GM21526 (cell line): ENCODE measurements at regions not wholly inside any gene's neighbourhood (a gene's known extent, or its start where the extent isn't known, plus 50 kb on each side); places are given as distances from the start of the nearest gene placed in this dataset.
"Not testable (repeated sequence)": the region's sequence is repeated elsewhere in the genome, so short reads cannot be mapped to it uniquely, and the experiment has no call there.

Source experiments
- ATAC-seq: cut with Tn5 transposase; IDR thresholded peaks from one replicate; pipeline ENCODE4 v1.9.1; 2021; ENCODE audit warnings: moderate library complexity; ENCODE audit not compliant: unreplicated experiment, low FRiP score

DNA sequence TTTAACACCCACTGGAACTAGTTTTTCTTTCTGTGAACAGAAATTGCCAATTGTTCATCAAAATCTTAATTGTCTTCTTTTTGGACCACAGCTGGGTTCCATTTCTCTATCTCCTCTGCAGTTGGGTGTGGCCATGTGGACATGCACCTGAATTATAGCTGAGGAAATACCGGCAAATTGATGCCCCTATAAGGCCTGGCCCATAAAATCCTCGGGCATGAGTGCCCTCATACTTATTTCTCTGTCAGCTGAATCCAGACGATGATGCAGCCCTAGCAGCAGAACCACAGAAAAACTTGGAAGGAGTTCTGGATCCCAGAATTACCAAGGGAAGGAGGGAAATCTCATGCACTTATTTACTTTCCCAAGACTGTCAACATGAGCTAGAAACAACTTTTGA is 249.0 kb downstream of the CYRIA start:
- no peak for ATAC-seq

DNA sequence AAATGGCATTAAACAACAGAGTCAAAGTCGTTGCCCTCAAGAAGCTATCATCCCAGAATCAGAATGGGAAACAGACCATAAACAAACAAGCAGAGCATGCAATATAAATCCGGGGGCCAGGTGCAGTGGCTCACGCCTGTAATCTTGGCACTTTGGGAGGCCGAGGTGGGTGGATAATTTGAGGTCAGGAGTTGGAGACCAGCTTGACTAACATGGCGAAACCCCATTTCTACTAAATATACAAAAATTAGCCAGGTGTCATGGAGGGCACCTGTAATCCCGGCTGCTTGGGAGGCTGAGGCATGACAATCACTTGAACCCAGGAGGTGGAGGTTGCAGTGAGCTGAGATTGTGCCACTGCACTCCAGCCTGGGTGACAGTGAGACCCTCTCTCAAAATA is 249.8 kb downstream of the CYRIA start:
- not testable (repeated sequence) for ATAC-seq

DNA sequence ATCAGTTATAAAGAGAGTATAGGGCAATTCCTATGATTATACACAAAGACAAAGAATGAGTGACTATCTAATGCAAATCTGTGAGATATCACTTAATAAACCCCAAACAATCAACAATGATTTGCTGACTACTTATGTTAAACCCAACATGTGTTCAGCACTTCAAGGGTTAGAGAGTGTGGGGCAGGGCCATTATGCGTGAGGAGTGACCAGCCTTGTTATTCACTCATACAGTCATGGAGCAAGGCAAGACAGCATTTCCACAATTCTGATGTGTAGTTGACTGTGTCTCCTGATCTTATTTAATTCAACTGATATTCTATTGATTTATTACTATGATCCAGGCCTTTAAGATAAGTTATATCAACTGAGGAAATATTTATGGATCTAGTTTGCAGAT is 251.7 kb downstream of the CYRIA start:
- no peak for ATAC-seq

DNA sequence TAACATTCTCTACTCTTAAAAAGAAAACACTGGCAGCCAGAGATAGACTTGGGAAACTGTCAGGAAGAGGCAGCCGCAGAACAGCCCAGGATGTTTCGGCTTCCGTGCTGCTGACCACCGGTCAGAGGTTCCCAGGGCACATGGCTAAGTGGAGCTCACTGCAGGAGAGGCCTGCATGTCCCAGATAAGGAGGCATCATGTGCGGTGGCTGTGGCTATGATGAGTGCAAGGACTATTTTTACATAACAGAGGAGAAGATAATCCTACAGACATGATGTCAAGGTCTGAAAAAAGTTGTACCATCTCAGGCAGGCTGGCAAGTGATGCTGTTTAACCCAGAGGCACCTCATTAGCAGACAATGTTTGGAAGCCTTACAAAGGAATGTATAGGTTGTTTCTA is 252.3 kb downstream of the CYRIA start:
- no peak for ATAC-seq

DNA sequence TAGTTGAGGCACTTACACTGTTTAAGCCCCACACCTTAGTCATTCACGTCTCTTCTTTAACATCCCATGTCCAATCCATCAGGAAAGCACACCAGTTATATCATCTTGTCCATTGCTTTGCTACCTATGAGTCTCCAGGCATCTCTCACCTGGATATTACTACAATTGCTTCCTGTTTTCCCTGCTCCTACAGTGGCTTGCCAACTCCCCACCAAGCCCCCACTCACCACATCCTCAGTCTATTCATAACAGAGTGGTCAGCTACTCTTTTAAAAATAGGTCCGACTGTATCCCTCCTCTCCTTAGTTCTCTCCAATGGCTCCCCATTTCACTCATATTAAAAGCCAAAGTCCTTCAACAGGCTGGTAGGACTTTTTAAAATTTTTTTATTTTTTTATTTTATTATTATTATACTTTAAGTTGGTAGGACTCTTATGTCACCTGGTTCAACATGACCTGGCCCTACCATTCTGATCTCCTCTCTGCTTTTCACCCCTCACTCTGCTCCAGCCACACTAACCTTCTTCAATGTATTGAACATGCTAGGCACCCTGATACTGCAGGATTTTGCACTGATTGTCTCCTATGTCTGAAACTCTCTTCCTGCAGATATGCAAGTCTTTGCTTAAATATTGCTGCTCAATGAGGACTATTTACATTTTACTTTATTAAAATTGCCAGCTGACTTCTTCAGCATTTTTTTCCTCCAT is 253.2 kb downstream of the CYRIA start:
- ATAC-seq, result no peak

DNA sequence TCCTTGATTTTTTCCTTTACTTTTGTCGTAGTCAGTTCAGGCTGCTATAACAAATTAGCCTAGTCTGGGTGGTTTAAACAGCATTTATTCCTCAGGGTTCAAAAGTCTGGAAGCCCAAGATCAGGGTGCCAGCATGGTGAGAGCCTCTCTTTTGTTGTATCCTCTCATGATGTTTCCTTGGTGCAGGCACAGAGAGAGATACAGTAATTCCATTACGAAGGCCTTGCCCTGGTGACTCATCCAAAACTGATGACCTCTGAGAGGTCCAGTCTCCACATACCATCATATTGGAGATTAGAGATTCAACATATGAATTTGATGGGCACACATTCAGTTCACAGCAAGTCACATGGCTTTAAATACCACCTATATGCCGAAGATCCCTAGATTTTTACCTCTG is 253.8 kb downstream of the CYRIA start:
- no peak for ATAC-seq

DNA sequence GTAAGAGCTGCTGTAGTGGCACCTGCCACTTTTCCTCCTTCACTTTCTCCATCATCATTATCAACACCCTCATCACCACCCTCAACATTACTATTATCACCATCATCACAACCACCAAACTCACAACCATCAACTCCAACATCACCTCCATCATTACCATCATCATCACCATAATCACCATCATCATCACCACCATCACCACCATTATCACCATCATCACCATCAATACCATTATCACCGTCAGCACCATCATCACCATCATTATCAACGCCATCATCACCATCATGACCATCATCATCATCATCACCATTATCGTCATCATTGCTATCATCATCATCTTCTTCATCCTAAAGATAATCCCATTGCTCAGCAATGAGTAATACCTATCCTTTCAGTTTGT is 255.8 kb downstream of the CYRIA start:
- no peak for ATAC-seq

DNA sequence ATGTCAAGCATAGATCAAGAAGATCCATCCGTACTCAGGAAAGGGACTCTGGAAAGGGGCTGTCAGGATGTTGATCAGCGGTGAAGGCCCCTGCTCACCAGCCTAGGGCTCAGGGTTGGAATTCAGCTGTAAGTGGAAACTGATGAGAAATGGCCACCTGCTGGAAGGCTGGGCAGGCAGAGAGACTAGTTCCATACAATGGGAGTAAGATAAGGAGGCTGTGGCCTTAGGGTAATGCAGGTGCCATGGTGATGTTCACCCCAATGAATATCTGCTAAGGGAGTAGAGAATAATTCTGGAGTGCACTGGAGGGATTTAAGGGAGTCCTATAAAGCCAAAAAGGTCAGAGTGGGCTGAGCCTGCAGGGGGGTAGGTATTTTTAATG is 256.6 kb downstream of the CYRIA start:
- ATAC-seq, result no peak

DNA sequence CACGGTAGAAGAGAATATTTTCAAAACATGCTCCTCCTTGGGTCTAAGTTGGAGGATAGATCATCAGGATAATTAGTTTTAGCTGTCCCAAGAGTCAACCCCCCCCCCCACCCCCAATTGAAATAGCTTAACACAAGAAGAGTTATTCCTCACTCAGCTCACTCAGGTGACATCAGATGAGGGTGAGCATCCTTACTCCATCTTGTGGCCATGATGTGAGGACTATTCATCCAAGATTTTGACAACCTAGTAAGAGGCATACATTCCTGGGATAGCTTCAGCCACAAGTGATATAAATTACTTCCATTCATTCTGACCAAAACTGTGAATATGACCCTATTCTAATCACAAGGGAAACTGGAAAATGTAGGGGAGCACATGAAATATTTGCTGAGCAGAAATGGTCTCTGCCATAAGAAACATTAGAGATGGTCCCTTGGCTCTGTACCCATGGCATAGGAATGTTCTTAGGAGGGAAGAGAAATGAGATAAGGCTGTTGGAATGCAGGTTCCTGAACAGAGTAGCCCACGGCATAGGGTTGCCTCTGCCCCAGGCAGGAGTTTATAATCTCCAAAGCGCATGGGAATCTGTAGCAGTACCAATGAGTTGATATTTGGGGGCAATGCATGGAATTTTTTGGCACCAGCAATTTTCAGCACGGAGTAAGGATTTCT is 257.2 kb downstream of the CYRIA start:
- no peak for ATAC-seq

DNA sequence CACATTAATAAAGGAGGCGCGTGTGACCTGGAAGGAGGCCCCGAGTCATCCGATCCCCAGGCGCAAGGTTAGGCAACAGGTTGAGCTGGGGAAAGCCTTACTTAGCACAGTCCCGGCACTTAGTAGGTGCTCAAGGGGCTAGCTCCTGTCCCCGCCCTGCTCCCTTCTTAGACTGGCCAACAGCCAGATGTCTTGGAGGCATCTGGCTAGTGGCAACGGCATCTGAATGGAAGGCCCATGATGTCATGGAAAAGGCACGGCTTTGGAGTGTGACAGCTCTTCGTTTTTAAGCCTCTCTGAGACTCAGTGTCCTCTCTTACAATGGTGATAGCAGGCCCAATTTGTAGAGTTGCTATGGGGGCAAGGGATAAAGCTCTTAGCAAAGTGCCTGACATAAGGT is 258.3 kb downstream of the CYRIA start:
- no peak for ATAC-seq

DNA sequence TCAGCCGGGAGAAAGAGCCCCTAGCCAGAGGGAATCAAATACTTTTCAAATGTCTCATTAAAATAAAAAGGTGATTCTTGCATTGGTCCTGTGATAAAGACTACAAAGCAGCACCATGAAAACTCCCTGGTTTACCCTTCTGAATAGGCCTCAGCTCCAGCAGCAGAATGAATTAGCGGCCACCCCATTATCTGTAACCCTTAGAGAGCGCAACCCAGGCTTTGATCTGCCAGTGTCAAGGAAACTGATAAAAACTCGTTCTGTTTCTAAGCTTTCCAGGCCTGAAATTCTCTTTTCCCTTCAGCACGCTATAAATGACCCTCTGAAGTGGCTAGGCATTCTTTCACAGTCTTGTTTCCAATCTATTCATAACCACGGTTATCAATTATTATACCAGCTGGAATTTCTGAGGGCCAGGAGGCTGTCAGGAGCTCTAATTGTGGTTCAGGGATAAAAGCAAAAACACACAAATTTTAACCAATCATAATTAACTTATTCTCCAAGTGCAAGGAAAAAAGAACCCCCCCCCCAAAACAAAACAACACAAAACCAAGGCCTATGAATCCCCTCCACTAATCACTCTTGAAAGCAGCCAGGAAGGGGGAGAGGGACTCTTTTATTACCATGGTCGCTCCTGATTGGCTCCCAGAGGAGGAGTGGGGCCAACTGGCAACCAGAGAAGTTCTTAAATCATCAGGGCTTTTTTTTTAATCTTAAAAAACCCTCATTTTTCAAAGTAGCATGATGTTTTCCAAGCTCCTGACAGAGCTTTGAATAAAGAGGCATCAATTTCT is 258.9 kb downstream of the CYRIA start:
- no peak for ATAC-seq

DNA sequence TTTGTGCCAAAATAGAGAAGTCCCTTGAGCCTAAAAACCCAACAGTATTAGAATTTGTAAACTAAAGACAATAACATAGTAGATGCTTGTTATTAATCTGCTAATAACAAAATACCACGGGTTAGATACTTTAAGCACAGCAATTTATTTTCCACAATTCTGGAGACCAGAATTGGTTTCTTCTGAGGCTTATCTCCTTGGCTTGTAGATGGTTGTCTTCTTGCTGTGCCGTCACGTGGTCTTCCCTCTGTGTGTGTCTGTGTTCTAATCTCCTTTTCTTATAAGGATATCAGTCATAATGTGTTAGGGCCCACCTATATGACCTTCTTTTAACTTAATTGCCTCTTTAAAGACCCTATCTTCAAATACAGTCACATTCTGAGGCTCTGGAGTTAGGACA is 260.1 kb downstream of the CYRIA start:
- ATAC-seq, result no peak

DNA sequence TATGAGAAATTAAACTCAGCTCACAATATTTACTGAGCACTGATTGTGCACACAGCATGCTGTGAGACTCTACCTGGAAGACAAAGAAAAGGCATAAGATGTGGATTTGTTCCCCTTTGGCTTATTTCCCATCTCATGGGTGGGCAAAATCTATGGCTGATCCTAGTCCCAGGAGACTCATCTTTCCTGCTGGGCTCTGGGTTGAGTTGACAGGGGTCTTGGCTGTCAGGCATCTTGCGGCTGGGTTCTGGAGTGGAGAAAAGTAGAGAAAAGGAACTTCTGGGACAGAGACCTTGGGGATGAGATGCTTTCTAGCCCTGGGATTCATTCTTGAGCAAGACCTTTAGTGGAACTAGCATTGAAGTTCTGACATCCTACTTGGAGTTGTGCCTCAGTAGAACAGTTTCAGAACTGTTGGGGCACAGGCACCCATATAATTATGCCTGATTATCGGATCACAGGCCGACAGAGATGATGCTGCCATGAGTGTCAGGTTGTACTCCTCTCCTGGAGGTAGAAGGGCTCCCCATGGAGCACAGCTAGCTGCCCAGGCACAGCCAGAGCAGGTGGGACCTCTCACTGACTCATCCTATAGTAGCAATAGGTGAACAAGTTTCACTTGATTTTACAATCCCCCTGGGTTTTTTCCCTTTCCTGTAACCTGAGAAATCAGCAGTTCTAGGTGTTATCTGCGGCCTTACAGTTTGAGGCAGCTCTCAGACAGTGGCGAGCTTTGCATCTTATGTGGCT is 260.9 kb downstream of the CYRIA start:
- ATAC-seq, result no peak

DNA sequence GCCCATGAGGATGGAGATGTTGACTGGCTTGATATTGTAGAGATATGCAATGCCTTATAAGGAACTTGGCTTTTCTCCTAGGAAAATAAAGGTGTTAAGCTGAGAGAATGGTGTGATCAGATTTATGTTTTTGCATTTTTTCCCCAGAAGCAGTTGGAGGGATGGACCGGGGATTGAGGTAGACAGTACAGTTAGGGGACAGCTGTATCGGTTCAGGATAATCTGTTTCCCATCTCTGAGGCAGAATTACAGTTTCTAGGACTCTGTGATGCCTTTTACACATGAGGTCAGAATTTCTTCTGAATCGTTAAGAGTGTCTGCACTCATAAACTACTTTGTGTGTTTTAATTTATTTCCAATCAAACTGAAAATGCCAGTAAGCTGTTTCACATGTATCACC is 261.5 kb downstream of the CYRIA start:
- no peak for ATAC-seq

DNA sequence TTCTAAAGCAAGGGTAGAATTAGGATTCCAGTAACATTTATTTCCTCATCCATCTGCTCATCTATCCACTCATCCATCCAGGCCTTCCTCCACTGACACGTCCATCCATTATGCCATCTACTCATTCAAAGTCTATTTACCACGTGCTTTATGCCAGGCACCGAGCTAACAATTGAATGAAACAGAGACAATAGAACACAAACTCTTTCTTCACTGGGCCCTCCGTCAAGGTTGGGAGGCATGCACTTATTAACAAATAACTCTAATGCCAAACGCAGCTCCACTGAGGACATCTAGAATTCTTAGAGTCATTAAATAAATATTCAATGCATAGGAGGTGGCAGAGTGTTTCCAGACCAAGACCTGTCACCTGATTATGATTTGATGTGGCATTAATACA is 262.7 kb downstream of the CYRIA start:
- ATAC-seq, result no peak

DNA sequence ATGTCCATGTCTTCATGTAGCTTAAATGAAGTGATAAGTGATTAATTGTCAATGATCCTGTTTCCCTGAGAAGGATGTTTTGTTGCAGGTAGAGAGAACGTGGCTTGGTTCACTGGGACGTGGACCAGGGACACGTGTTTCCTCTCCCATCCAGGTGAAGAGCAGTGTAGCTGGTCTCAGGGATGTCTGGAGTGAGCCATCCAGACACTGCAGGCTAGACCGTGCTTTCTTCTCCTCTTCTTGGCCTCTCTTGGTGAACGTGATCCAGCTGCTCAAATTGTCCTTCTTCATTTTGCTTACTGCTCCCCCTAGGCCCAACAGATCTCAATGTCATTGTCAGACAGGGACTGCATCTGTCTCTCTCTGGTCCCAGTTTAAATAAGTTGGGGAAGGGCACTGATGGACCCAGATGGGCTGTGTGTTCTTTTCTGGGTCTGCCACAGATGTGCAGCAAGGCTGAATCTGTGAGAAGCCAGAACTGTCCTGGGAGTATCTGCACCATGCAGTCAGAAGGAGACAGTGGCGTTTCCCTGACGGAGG is 263.8 kb downstream of the CYRIA start:
- no peak for ATAC-seq

DNA sequence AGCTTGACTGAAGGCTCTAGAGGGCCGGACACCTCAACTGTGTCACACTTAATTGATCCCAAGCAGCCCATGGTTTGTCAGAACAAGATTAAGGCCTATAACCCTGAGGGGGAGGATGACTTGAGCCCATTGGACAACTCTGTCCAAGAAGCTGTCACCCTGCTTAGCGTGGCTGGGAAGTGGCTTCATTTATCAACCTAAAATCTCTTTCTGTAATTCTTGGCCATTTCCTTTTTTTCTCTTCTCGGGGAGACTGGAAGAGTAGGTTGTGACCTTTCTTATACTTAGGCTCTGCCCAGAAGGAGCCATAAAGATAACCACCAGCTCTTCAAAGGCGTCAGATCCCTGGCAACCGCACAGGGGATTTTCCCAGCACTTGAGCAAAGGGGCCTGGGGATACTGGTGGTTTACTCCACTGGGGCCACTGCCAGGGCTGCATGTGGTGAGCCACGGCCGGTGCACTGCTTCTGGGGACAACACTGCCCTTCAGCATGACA is 265.5 kb downstream of the CYRIA start:
- no peak for ATAC-seq

DNA sequence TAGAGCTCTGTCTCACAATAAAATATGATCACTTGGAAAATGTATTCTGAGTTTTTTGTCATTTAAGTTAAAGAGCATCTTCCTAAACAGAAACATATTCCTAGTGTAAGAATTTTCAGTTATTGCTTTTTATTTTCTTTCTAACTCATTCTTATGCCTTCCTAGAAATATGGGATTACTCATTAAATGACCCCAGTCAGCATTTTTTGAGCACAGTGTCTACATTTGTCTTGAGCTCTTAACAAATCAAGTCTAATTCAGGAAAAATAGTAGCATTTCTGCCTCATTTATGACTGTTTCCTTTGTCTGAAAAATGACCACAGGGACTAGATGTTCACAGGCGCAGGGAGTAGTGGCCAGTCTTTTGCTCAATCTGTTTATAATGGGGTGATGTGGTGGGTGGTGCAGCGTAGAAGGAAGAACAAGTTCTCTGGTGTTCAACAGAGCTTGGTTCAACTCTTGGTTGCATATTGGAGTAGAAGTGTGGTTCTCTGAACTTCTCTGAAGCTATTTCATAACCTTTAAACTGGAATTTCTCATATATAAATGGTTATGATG is 267.1 kb downstream of the CYRIA start:
- ATAC-seq, result no peak

DNA sequence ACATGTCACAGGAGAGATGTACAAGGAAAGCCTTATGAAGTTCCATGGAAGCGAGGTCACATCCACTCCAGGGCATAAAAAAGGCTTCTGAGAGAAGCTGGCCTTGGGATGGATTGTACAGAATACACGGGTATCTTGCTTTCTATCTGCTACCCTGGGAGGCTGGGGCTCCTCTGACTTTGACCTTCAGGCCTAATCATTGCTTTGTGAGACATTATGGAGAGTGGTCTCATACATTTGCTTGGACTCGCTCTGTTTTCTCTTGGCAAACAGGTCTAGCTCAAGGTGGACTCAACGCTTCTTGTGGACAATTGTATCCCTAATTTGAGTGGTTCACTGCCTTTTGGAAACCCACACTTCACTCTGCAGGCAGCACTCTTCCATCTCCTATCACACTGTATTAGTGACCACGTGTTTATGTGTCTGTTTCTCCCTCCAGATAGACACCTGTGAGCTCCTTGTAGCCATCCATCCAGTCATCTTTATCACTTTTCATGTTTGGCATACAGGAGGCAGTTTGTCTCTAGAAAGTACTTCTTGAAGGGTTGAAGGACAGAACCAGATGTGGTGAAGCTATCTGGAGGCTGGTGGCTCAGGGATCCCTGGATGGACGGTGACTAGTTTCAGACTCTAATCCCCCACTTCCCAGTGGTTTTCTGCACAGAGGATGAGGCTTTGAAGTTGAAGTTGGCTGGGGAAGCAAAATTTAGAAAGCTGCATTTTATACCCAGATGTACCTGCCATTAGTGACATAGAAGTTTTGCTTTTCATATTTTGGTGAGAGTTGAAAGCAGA is 267.8 kb downstream of the CYRIA start:
- ATAC-seq, result no peak
